ENCODE measurements at regions not wholly inside any gene's neighbourhood (a gene's known extent, or its start where the extent isn't known, plus 50 kb on each side); places are given as distances from the start of the nearest gene placed in this dataset.

- Histone ChIP-seq H3K14ac (ENCODE audit: insufficient read depth, low read length) (no peak overlapping the region), H3K4me1 (ENCODE audit: insufficient read depth, low read length) (no peaks in the 10 kb centered on the region), H3K79me1 (ENCODE audit: insufficient read depth, low read depth, low read length, poor library complexity, severe bottlenecking) (no peaks in the 10 kb centered on the region), H2AK5ac (ENCODE audit: insufficient read length, low read length) (no peak overlapping the region), H3K18ac (ENCODE audit: insufficient read length, low read depth, low read length) (no peak overlapping the region), H4K5ac (ENCODE audit: insufficient read length, low read depth, low read length) (no peak overlapping the region), H4K20me1 (ENCODE audit: control insufficient read depth, insufficient read depth, insufficient read length) (no peaks in the 10 kb centered on the region), H2BK120ac (ENCODE audit: low read depth, low read length, poor library complexity, severe bottlenecking) (no peak overlapping the region), H2BK15ac (ENCODE audit: low read depth, low read length) (no peak overlapping the region), H2AFZ (ENCODE audit: low read length) (no peak overlapping the region), H2BK20ac (ENCODE audit: low read depth, low read length, poor library complexity, severe bottlenecking) (no peak overlapping the region), H3K27me3 (ENCODE audit: insufficient read depth, low read length) (no peaks in the 10 kb centered on the region), H3K9ac (ENCODE audit: extremely low read depth, insufficient read length, low read length) (no peak overlapping the region), H2BK5ac (ENCODE audit: insufficient read length, low read length) (no peak overlapping the region), H3K27ac (ENCODE audit: insufficient read length, low read depth, low read length) (no peak overlapping the region), H4K91ac (ENCODE audit: insufficient read length, low read depth, low read length) (no peak overlapping the region), H3K4ac (ENCODE audit: low read depth, low read length) (no peak overlapping the region), H3T11ph (ENCODE audit: low read length) (no peak overlapping the region), H4K8ac (replicated peaks; ENCODE audit: insufficient read length, low read depth, low read length) (no peak overlapping the region), H3K23ac (ENCODE audit: insufficient read length, low read depth, low read length) (no peak overlapping the region), H3K9me3 (ENCODE audit: control insufficient read depth, low read depth, low read length) (no peaks in the 10 kb centered on the region), H3K4me2 (ENCODE audit: insufficient read depth, insufficient read length, low read length) (no peak overlapping the region), H2BK12ac (ENCODE audit: insufficient read length, low read depth, low read length) (no peak overlapping the region), H3K56ac (ENCODE audit: insufficient read length, low read depth, low read length) (no peak overlapping the region), H3K79me2 (ENCODE audit: insufficient read depth, low read length) (no peaks in the 10 kb centered on the region), H3K23me2 (ENCODE audit: insufficient read length, low read depth, low read length, poor library complexity, severe bottlenecking) (no peaks in the 10 kb centered on the region)
- no peak for DNase-seq
- H3K4me3 Mint-ChIP-seq: no peak overlapping the region
- peaks cover 12 to 23% of the 10 kb centered on the region in 2 experiments for H3K9me3 Mint-ChIP-seq
- TF ChIP-seq, protein P1, sequence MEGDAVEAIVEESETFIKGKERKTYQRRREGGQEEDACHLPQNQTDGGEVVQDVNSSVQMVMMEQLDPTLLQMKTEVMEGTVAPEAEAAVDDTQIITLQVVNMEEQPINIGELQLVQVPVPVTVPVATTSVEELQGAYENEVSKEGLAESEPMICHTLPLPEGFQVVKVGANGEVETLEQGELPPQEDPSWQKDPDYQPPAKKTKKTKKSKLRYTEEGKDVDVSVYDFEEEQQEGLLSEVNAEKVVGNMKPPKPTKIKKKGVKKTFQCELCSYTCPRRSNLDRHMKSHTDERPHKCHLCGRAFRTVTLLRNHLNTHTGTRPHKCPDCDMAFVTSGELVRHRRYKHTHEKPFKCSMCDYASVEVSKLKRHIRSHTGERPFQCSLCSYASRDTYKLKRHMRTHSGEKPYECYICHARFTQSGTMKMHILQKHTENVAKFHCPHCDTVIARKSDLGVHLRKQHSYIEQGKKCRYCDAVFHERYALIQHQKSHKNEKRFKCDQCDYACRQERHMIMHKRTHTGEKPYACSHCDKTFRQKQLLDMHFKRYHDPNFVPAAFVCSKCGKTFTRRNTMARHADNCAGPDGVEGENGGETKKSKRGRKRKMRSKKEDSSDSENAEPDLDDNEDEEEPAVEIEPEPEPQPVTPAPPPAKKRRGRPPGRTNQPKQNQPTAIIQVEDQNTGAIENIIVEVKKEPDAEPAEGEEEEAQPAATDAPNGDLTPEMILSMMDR (conservative IDR thresholded peaks at IDR 0.05): no peak
- peaks cover 0 to 4% of the 10 kb centered on the region in 2 experiments; a peak in 2 of 4 replicates for H3K4me1 Mint-ChIP-seq
- H3K27ac Mint-ChIP-seq: no peak overlapping the region
- H3K27me3 Mint-ChIP-seq (ENCODE audit: low read depth): no peaks in the 10 kb centered on the region; the same call in 1 of the 2 replicates
- H3K36me3 Mint-ChIP-seq (ENCODE audit: insufficient read depth in 1 of 3, low read depth in 3 of 3): peaks cover 0 to 13% (median 5%) of the 10 kb centered on the region in 3 experiments; a peak in 3 of 7 replicates
These were observed 675.4 kb downstream of the RERGL start for GRCh38 chr12:17414596-17414995.
